ENCODE measurements at regions not wholly inside any gene's neighbourhood (a gene's known extent, or its start where the extent isn't known, plus 50 kb on each side); places are given as distances from the start of the nearest gene placed in this dataset.
"Not testable (repeated sequence)": the region's sequence is repeated elsewhere in the genome, so short reads cannot be mapped to it uniquely, and the experiment has no call there.

DNA sequence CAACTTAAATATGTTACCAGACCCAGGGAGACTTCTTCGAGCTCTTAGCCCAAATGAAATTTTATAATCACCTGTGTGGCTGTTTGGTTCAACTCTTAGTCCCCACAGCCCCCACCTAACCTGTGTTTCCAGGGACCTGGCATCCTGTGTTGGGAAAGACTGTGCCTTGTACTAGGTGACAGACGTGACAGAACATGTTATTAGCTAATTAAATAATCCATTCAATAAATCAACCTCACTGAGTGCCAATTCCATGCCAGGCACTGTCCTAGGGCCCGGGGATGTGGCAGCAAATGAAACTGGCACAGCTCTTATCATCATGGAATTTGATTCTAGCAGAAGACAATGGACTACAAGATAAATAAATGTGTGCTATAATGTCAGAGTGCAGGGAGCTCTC lies 431.9 kb downstream of the MIAT start:
- no peak for DNase-seq (ENCODE audit: low read depth, low spot score)

DNA sequence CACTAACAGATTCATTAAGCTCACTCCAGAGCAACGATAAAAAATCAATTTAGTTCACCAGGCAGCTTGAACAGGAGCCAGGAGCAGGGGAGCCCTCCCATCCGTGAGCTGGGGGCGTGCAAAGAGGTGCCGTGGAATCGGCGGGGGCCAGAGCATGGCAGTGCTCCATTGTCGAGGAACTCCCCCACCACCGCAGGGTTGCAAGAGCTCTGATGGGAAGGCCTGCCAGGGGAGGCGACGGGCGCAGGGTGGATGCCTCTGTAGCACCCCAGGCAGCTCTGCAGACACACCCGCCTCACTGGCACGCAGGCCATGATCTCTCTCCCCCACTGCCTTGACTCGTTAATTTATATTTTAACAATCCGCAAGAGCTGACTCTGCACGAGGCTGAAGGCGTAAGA lies 433.2 kb downstream of the MIAT start:
- DNase-seq (ENCODE audit: low read depth, low spot score): no peak

DNA sequence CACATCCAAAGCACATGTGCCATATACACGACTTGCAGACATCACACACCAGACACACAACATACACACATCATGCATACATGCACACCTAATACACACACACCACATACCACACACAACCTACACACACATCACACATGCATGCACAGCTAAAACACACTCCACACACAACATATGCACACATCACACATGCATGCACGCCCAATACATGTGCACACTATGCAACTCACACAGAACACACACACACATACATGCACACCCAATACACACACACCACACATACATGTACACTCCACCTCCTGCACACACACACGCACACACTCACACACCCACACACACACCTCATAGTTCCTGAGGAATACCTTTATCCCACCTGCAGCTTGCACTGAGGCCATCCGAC lies 436.0 kb downstream of the MIAT start:
- DNase-seq (ENCODE audit: low read depth, low spot score): no peak

DNA sequence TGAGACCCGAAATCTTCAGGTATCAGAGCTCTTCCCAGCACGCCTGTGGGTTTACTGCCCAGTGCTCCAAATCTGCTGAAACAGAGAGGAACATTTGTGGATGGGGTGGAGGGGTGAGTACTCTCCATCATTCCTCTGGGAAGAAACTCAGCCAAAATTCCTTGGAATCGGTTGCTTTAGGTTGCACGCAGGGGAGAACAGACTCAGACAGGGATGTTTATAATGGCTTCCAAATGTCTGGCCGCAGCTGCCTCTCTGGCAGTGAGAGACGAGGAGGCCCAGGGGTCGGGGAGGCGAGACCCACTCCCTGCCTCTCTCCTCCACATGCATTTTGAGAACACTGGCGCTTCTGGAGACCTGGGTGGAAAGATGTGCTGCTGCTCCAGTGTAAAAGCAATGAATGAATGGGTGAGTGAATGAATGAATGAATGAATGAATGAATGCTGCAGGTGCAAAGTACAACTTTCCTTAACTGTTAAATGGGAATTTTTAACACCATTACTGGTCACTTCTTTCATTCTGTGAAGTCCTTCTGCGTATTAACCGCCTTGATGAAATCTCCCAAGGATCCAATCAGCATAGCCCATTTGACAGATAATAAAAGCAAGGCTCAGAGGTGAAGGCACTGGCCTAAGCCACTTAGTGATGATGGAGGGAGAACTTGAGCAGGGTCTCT lies 437.4 kb downstream of the MIAT start:
- no peak for DNase-seq (ENCODE audit: low read depth, low spot score)

DNA sequence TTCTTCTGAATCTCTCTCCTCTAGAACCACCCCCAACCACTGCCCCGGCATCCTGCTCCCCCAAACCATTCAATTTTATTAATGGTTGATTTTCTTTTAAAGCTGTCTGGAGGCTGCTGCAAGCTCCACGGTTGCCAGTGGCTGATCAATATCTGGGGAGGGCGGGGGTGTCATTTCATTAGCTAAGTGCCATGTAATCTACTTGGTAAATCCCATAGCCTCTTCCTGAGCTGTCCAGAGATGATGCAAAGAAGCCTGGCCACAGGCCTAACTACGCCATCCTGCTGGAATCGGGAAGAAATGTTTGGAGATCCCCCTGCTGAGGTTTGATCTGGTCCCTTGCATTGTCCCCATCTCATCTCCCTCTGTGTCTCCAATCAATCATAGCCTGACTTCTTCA lies 440.1 kb downstream of the MIAT start:
- no peak for DNase-seq (ENCODE audit: low read depth, low spot score)

DNA sequence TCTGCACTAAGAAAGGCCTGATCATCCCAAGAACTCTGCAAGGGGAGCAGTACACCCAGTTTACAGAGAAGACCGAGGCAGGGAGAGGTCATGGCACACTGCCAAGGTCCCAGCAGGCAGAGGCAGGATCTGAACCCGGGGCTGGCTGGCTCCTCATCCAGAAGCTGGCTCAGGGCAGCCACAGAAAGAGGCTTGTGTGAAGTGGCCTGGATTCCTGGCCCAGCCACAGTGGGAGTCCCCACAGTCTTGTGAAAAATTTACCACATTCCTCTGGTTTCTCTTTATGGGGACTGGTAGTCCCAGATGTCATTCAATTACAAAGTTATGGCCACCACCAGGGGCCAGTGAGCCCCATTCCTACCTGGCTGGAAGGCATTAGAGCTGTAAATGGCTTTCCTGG lies 440.5 kb downstream of the MIAT start:
- no peak for DNase-seq (ENCODE audit: low read depth, low spot score)

DNA sequence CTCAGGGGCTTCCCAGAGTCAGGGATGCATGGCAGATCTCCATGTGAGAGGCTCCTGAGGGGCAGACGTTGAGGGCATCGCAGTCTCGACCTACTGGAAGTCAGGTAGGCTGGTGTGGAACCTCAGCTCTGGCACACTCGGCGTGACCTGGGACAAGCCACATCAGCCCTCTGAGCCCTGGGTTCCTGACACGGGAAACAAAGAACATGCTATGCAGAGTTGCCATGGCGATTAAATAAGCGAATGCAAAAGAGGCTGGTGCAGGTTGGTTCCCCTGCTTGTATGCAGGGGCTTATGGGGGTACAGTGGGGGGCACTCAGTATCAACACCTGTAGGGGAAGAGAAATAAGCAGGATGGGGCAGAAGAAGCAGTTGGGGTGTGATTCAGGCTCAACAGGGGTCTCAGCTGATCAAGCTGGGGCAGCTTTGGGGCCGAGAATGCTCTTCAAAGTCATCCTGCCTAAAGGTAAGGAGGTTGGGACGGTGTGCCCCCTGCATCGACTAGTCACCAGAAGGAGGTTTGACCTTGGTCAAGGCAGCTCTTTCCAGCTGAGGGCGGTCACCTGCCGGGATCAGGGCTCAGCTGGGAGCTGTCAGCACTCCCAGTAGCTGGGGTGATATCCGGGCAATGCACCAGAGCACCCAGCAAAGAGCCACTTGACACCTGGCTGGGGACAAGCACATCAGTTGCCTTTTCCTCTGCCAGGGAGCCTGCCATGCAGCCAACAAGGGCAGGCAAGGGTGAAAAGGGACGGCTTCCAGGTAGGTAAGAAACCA lies 442.7 kb downstream of the MIAT start:
- no peak for DNase-seq (ENCODE audit: low read depth, low spot score)

DNA sequence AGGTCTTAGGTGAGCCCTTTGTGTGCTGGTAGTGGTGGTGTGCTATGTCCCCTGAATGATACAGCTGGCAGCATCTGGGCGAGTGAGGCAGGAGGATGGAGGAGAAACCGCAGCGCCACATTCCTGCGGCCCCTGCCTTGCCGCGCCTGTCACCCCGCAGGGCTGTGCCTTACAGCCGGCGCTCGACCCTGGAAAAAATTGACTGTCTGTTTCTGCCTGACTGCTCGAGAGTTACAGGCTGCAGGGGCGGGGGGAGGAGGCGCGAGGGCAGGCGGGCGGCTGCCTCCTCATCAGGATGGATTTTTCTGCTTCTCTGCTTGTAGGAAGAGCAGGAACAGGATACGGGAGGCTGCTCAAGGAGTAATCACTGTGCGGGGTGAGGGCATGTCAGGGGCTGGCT lies 443.4 kb downstream of the MIAT start:
- no peak for DNase-seq (ENCODE audit: low read depth, low spot score)

DNA sequence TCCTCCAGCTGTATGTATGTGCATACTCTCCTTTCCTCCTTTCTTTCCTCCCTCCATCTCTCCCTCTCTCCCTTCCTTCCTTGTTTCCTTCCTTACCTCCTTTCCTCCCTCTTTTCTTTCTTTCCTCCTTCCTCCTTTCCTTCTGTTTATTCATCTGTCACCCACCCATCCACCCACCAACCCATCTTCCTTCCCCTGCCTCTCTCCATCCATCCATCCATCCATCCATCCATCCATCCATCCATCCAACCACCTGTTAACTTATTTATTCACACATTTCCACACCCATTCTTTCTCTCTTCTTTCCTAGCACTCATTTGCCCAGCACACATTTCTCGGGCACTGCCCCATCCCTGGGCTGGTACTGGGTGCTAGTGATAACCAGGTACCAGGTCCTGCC lies 443.9 kb downstream of the MIAT start:
- DNase-seq (ENCODE audit: low read depth, low spot score): no peak

DNA sequence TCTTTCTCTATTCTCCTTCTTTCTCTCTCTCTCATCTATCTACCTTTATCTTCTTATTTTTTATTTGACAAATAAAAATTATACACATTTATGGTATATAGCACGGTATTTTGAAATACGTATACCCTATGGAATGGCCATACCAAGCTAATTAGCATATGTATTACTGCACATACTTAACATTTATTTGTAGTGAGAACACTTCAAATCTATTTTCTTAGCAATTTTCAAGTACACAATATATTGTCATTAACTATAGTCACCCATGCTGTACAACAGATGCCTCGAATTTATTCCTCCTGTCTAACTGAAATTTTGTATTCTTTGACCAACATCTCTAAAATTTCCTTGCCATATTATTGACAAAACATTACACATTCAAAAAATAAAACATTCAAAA lies 447.1 kb downstream of the MIAT start:
- DNase-seq (ENCODE audit: low read depth, low spot score): no peak

DNA sequence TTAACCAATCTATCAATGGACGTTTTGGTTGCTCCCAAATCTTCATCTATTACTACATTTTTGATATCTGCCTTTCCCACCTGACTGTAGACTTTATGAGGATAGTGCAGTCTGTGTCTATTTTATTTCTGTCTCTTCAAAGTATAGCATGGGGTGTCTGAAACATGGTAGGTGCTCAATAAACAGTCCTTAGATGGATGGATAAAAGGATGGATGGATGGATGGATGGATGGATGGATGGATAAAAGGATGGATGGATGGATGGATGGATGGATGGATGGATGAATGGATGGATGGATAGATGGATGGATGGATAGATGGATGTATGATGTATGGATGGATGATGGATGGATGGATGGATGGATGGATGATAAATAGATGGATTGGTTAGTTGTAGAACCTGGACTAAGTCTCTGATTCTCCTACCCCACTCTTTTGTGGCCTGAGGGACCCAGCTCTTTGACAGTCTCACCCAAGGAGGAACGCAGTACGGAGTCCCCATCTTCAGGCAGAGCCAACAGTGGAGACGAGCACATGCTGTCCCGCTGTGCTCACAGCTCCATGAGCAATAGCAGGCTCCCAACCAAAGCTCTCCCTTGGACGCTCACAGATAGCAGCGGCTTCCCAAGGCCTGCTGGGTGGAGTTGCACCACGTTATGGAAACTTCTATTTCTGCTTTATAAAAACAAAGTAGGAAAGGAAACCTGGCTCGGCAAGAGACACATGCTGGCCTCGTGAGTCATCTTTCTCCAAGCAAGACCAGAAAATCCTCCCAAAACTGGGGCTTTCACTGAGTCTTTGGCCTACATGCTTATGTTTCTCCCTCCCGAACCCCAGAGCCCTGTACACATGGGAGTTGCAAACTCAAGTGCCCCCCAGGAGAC lies 448.0 kb downstream of the MIAT start:
- peak; percentile 77 for DNase-seq (ENCODE audit: low read depth, low spot score)

DNA sequence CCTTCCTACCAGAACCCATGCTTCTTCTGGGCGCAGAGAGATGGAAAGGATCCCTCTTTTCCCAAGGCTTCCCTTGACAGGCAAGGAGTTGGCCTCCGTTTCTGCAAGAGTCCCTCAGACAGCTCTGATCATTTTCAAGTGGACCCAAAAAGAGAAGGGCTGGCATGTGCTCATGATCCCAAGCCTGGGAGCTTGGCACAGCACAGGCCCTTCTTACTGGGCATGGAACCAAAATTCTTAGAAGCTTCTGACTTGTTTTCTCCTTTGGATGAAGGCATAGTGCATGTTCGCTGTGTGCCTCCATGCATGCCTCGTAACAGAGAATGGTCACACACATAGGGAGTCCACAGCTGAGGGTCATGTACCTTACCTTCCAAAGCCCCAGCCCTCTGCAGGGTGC lies 449.6 kb downstream of the MIAT start:
- no peak for DNase-seq (ENCODE audit: low read depth, low spot score)

DNA sequence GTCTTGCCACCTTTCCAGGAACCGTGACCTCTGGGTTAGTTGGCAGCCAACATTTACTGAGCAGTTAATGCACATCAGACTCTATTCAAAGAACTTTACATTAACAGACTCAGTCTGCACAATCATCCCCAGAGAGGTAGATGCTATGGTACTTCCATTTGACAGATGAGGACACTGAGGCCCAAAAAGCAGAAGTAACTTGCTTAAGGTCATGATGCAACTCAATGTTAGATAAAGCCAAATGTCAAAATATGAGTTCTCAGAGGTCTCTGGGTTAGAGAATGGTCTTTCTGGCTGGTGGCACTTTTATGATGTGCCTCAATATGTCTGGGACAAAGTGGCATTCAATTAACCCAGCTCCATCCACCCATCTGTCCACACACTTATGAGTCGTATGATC lies 450.0 kb downstream of the MIAT start:
- no peak for DNase-seq (ENCODE audit: low read depth, low spot score)

DNA sequence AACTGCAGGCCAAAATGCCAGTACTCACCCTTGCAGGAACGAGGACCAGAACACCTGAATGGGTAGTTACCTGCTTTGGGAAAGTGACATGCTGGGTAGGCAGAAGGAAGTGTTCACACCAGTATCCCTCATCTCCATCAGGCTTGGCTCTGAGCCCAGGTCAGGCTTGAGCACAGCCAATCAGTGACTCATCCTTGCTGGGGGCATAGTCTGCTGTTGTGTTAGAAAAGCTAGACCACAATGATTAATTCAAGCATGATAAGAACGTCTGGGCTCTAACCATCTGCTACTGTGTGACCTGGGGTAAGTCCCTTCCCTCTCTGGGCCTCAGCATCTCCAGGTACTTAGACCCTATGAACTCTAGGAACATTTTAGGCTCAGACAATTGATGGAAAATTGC lies 450.4 kb downstream of the MIAT start:
- peak; percentile 47 for DNase-seq (ENCODE audit: low read depth, low spot score)

DNA sequence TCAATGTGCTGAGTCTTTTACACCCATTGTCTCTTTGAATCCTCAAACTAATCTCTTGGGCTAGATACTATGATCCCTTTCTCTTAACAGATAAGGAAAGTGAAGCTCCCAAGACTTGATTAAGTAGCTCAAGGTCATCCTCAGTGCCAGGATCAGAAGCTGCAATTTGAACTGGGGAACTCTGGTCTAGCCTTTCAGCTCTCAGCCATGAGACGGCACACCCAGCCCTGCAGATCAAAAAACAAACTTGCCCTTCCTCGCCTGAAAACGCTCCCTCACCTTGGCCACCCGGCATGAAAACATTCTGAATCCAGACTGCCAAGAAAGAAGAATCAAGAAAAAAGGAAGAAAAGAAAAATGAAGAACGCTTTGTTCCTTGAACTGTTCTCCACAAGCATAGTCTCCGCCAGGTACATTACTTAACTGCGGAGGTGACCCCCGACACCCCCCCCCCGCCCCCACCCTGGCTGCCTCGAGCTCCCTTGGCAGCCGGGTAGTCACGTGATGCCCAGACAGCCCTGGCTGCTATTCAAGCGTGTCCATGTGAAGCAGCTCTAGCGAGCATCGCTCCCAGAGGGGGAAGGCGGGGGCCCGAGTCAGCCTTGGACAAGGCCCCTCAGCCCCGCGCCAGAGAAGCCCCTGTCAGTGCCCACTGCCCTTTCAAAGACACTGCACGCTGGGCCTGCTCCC lies 451.2 kb downstream of the MIAT start:
- no peak for DNase-seq (ENCODE audit: low read depth, low spot score)

DNA sequence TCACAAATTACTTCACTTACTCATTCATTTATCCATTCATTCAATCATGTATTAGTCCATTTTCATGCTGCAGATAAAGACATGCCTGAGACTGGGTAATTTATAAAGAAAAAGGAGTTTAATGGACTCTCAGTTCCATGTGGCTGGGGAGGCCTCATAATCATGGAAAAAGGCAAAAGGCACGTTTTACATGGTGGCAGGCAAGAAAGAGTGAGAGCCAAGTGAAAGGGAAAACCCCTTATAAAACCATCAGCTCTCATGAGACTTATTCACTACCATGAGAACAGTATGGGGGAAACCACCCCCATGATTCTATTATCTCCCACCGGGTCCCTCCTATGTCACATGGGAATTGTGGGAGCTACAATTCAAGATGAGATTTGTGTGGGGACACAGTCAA lies 452.0 kb downstream of the MIAT start:
- not testable (repeated sequence) for DNase-seq (ENCODE audit: low read depth, low spot score)

DNA sequence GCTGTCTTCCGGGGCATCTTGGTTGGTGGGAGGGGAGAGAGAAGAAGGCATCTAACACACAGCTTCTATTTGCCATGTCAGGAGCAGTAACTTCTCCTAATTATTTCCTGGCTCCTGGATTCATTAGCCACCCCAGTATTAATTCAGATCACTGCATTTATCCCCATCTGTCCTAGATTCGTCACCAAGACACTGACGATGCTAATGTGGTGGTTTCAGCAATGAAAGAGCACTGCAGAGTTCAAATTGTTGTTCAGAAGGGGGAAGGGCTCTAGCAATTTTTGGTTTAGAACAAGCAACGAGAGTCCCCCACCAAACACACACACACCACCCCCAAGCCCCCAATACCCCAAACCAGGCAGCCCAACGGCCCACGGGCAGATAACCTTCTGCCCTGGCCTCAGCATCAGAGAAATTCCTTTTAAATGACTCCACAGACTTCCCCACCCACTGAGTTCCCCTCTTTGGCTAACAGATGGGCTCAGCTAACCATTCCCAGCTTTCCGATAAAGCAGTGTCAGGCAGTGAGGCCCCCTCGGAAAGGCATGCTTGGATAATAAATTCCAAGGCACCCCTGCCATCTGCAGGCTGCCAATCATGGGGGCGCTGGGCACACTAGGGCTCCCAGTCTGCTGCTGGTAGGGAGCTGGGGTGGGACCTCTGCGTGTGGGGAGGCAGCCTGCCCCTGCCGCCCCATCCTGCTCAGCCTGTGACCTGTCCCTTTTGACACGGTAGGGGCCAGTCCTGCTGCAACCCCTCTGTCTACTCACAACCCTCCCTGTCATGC lies 453.5 kb downstream of the MIAT start:
- no peak for DNase-seq (ENCODE audit: low read depth, low spot score)

DNA sequence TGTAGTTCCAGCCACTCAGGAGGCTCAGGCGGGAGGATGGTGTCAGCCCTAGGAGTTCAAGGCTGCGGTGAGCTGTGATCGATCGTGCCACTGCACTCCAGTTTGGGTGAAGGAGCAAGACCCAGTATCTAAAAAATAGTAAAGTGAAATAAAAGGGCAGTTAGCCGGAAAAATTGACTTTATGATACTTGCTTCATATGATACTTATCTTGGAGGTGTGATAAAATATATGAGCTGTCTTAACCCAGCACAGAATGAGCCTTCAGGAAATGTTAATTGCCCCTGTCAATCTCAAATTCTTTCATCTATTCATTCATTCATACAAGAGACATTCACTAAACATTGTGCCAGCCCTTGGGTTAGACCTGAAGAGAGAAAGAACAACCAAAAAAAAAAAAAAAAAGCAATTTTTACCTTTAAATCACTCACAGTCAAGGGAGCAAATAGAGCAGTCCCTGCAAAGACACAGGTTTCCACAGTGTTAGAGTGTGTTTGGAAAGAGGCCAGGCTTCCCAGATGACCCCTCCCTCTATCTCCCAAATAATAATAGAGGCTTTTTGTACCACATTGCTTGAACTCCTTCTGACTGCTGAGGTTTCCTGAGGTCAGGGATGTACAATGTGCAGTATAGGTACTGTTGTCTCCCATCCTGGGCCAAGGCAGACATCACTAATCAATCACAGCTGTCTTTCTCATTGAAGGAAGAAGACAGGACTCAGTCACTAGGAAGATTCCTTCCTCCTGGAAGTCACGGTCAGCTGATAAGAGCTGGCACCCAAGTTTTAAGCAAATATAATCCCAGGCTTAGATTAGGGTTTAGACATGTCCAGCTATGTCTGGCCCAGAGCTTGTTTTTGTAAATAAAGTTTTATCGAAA lies 454.6 kb downstream of the MIAT start:
- DNase-seq (ENCODE audit: low read depth, low spot score): no peak

DNA sequence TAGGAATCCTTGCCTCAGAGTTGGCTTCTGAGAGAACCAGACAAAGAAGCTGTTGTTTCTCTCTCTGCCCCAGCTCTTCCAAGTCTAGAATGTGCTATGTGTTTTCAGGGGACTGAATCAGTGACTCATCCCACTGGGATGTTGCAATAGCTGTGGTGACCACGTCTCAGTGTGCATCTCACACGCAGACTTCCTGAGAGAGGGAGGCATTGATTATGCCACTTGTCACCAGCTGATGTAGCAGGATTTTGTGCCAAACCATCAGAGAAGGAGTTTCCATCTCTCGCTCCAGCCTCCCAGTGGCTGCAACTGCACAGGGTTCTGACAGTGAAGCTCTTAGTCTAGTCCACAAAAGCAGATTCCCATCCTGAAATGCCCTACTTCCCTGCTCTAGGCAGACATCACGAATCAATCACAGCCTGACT lies 455.8 kb downstream of the MIAT start:
- no peak for DNase-seq (ENCODE audit: low read depth, low spot score)

DNA sequence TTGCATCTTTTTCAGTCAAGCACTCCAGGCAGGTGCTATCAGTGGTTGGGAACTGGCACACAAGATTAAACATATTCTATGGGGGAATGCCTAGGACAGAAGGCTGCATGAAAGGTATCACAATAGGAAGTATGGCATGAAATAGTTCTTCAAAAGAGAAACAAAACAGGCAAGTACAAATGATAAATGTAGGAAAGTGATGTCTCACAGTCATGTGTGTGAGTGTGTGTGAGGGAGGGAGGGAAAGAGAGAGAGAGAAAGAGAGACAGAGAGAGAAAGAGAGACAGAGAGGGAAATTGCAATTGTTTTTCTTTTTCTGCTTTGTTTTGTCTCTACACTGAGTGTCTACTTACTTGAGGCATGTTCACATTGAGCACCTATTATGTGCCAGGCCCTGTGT lies 456.3 kb downstream of the MIAT start:
- no peak for DNase-seq (ENCODE audit: low read depth, low spot score)

Data from brain pericyte (primary cell).